NCI-H2029 (cell line): ENCODE measurements at regions not wholly inside any gene's neighbourhood (a gene's known extent, or its start where the extent isn't known, plus 50 kb on each side); places are given as distances from the start of the nearest gene placed in this dataset.
"Not testable (repeated sequence)": the region's sequence is repeated elsewhere in the genome, so short reads cannot be mapped to it uniquely, and the experiment has no call there.

Experiments used
- DNase-seq: peaks from one replicate; lab custom pipeline; 2025; lab: John Stamatoyannopoulos, UW

GRCh38 chr1:163999131-163999530, 559.9 kb upstream of the PBX1 start:
- no peak for DNase-seq

- DNase-seq: not testable (repeated sequence)
These were observed 552.8 kb upstream of the PBX1 start for GRCh38 chr1:164006186-164006585.

- DNase-seq: no peak
These were observed 552.4 kb upstream of the PBX1 start for GRCh38 chr1:164006621-164007020.

GRCh38 chr1:164017239-164017638, 541.7 kb upstream of the PBX1 start:
- no peak for DNase-seq

- no peak for DNase-seq
These were observed 538.6 kb upstream of the PBX1 start for GRCh38 chr1:164020391-164020790.

GRCh38 chr1:164021813-164022212, 537.2 kb upstream of the PBX1 start:
- DNase-seq: no peak

GRCh38 chr1:164033782-164034181, 525.2 kb upstream of the PBX1 start:
- DNase-seq: no peak

- DNase-seq: no peak
These were observed 518.2 kb upstream of the PBX1 start for GRCh38 chr1:164040754-164041153.

GRCh38 chr1:164051782-164052181, 507.2 kb upstream of the PBX1 start:
- DNase-seq: no peak

GRCh38 chr1:164054331-164054730, 504.7 kb upstream of the PBX1 start:
- DNase-seq: no peak

GRCh38 chr1:164058198-164058597, 500.8 kb upstream of the PBX1 start:
- DNase-seq: no peak

- no peak for DNase-seq
These were observed 497.5 kb upstream of the PBX1 start for GRCh38 chr1:164061528-164061927.

GRCh38 chr1:164064501-164064900, 494.5 kb upstream of the PBX1 start:
- no peak for DNase-seq

GRCh38 chr1:164071288-164071687, 487.7 kb upstream of the PBX1 start:
- DNase-seq: no peak

GRCh38 chr1:164086832-164087231, 472.2 kb upstream of the PBX1 start:
- DNase-seq: no peak

GRCh38 chr1:164087906-164088453, 471.0 kb upstream of the PBX1 start:
- no peak for DNase-seq

- no peak for DNase-seq
These were observed 466.2 kb upstream of the PBX1 start for GRCh38 chr1:164092603-164093353.

GRCh38 chr1:164093543-164093942, 465.4 kb upstream of the PBX1 start:
- no peak for DNase-seq

GRCh38 chr1:164101802-164102201, 457.2 kb upstream of the PBX1 start:
- no peak for DNase-seq

- no peak for DNase-seq
These were observed 427.0 kb upstream of the PBX1 start for GRCh38 chr1:164131949-164132348.

- no peak for DNase-seq
These were observed 421.6 kb upstream of the PBX1 start for GRCh38 chr1:164137273-164137925.

GRCh38 chr1:164141797-164142196, 417.2 kb upstream of the PBX1 start:
- no peak for DNase-seq

- DNase-seq: no peak
These were observed 404.4 kb upstream of the PBX1 start for GRCh38 chr1:164154622-164155021.
